ENCODE measurements at regions not wholly inside any gene's neighbourhood (a gene's known extent, or its start where the extent isn't known, plus 50 kb on each side); places are given as distances from the start of the nearest gene placed in this dataset.

- H3K27me3 Mint-ChIP-seq (ENCODE audit: insufficient read depth, unreplicated experiment), result no peaks in the 10 kb centered on the region
- intact Hi-C loops (cut with micrococcal nuclease; ENCODE audit: unreplicated experiment), result loop anchor here (5.0 kb wide), 1 partner anchor 52 kb away; no protein-coding TSS in a partner anchor
- H3K27me3 ChIP-seq (replicated peaks; ENCODE audit: control insufficient read depth, insufficient read depth, low read length), result no peaks in the 10 kb centered on the region
- no peak overlapping the region for H3K4me3 Mint-ChIP-seq (ENCODE audit: unreplicated experiment)
- H3K4me1 Mint-ChIP-seq (ENCODE audit: low read depth, unreplicated experiment), result peaks cover 8% of the 10 kb centered on the region
- H3K4me1 ChIP-seq, result peaks cover 21% of the 10 kb centered on the region
- no peaks in the 10 kb centered on the region for H3K36me3 Mint-ChIP-seq (ENCODE audit: insufficient read depth, unreplicated experiment)
- no peaks in the 10 kb centered on the region for H3K9me3 Mint-ChIP-seq (ENCODE audit: unreplicated experiment)
- H3K9me3 ChIP-seq, result no peaks in the 10 kb centered on the region
- no peak overlapping the region for H3K27ac Mint-ChIP-seq (ENCODE audit: unreplicated experiment)
- no peaks in the 10 kb centered on the region for H3K36me3 ChIP-seq (ENCODE audit: control insufficient read depth, insufficient read depth, low read length)
- DNase-seq, result no peak
- POLR2A ChIA-PET, result no interaction called here
- no TSS peak for BruUV-seq (replicated peaks)
- CTCF ChIA-PET, result no interaction called here
- TF ChIP-seq CTCF (IDR thresholded peaks at IDR 0.05; ENCODE audit: insufficient read depth in 1 of 2, low read depth in 1 of 2, low read length in 1 of 2, severe bottlenecking in 1 of 2, unreplicated experiment in 1 of 2), result no peak
- H3K4me3 ChIP-seq (ENCODE audit: low read depth, low read length), result no peak overlapping the region
These were observed 392.3 kb upstream of the ADAMTS5 start for GRCh38 chr21:27359141-27359540.

- intact Hi-C loops (cut with micrococcal nuclease; ENCODE audit: unreplicated experiment), result no loop called here
- Histone ChIP-seq H3K9me3 (no peaks in the 10 kb centered on the region), H3K36me3 (ENCODE audit: control insufficient read depth, insufficient read depth, low read length) (no peaks in the 10 kb centered on the region), H3K4me1 (no peaks in the 10 kb centered on the region), H3K27me3 (replicated peaks; ENCODE audit: control insufficient read depth, insufficient read depth, low read length) (no peaks in the 10 kb centered on the region), H3K4me3 (ENCODE audit: low read depth, low read length) (no peak overlapping the region)
- H3K27ac Mint-ChIP-seq (ENCODE audit: unreplicated experiment), result no peak overlapping the region
- BruUV-seq (replicated peaks), result no TSS peak
- peaks cover 5% of the 10 kb centered on the region for H3K36me3 Mint-ChIP-seq (ENCODE audit: insufficient read depth, unreplicated experiment)
- no peak for DNase-seq
- ChIA-PET CTCF (no interaction called here), POLR2A (no interaction called here)
- no peak overlapping the region for H3K4me3 Mint-ChIP-seq (ENCODE audit: unreplicated experiment)
- TF ChIP-seq CTCF (IDR thresholded peaks at IDR 0.05; ENCODE audit: insufficient read depth in 1 of 2, low read depth in 1 of 2, low read length in 1 of 2, severe bottlenecking in 1 of 2, unreplicated experiment in 1 of 2), result no peak
- H3K9me3 Mint-ChIP-seq (ENCODE audit: unreplicated experiment), result peaks cover 3% of the 10 kb centered on the region
- H3K4me1 Mint-ChIP-seq (ENCODE audit: low read depth, unreplicated experiment), result peaks cover under 1% of the 10 kb centered on the region
- no peaks in the 10 kb centered on the region for H3K27me3 Mint-ChIP-seq (ENCODE audit: insufficient read depth, unreplicated experiment)
These were observed 386.0 kb upstream of the ADAMTS5 start for GRCh38 chr21:27352885-27353284.

DNA sequence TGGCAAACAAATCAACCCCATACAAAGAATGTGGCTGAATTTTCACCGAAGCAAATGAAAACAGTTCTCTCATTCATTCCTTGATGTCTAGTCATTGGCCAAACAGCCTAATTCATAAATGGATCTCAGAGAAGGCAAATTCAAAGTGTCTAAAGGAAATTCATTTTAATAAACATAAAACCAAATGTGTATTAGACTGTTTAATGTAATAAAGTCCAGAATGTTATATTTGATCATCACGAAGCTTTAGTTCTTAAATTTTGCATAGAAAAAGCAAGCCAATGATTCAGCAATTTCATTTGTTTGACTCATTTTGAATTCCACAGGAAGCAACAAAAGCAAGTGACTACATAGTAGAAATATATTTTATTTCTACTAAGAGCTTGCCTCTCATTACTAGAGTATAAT is 379.2 kb upstream of the ADAMTS5 start:
- H3K4me3 Mint-ChIP-seq (ENCODE audit: unreplicated experiment), result no peak overlapping the region
- no peaks in the 10 kb centered on the region for H3K27me3 Mint-ChIP-seq (ENCODE audit: insufficient read depth, unreplicated experiment)
- intact Hi-C loops (cut with micrococcal nuclease; ENCODE audit: unreplicated experiment), result no loop called here
- no TSS peak for BruUV-seq (replicated peaks)
- no peak for DNase-seq
- no peaks in the 10 kb centered on the region for H3K4me1 ChIP-seq
- no peak overlapping the region for H3K27ac Mint-ChIP-seq (ENCODE audit: unreplicated experiment)
- ChIA-PET CTCF (no interaction called here), POLR2A (no interaction called here)
- H3K36me3 Mint-ChIP-seq (ENCODE audit: insufficient read depth, unreplicated experiment), result peaks cover 5% of the 10 kb centered on the region
- H3K36me3 ChIP-seq (ENCODE audit: control insufficient read depth, insufficient read depth, low read length), result no peaks in the 10 kb centered on the region
- no peaks in the 10 kb centered on the region for H3K27me3 ChIP-seq (replicated peaks; ENCODE audit: control insufficient read depth, insufficient read depth, low read length)
- no peaks in the 10 kb centered on the region for H3K4me1 Mint-ChIP-seq (ENCODE audit: low read depth, unreplicated experiment)
- no peak overlapping the region for H3K4me3 ChIP-seq (ENCODE audit: low read depth, low read length)
- no peak for TF ChIP-seq CTCF (IDR thresholded peaks at IDR 0.05; ENCODE audit: insufficient read depth in 1 of 2, low read depth in 1 of 2, low read length in 1 of 2, severe bottlenecking in 1 of 2, unreplicated experiment in 1 of 2)
- peaks cover 10% of the 10 kb centered on the region for H3K9me3 Mint-ChIP-seq (ENCODE audit: unreplicated experiment)
- no peaks in the 10 kb centered on the region for H3K9me3 ChIP-seq

Measured in Caco-2 (cell line).